GM10248 (cell line): ENCODE measurements at regions not wholly inside any gene's neighbourhood (a gene's known extent, or its start where the extent isn't known, plus 50 kb on each side); places are given as distances from the start of the nearest gene placed in this dataset.

Source experiments
- CTCF ChIA-PET: fragments of 300-600 bp; sonication (Branson Sonifier 250); formaldehyde crosslinking; extraction: SDS; loops from one replicate; lab custom pipeline; 2021; ENCODE audit warnings: antibody characterized with exemption; lab: Yijun Ruan, JAX
- POLR2A ChIA-PET: fragments of 350-650 bp; sonication (Branson Sonifier 250); formaldehyde crosslinking; extraction: SDS; loops from one replicate; lab custom pipeline; 2020; ENCODE audit warnings: antibody characterized with exemption; lab: Yijun Ruan, JAX
- DNase-seq: peaks from one replicate; pipeline ENCODE4 v3.0.0; 2012; ENCODE audit errors: extremely low spot score
- CTCF ChIP-seq: IDR thresholded peaks from 2 replicates; pipeline ENCODE4 v1.5.1; 2012; ENCODE audit warnings: mild to moderate bottlenecking, low read depth; ENCODE audit errors: extremely low read depth, missing control alignments, control extremely low read depth

GRCh38 chr10:129114588-129114987 is 352.5 kb upstream of the MGMT start:
- TF ChIP-seq CTCF = no peak
- ChIA-PET CTCF (no interaction called here), POLR2A (no interaction called here)
- no peak for DNase-seq

- DNase-seq = no peak
- ChIA-PET POLR2A (no interaction called here), CTCF (no interaction called here)
- TF ChIP-seq CTCF = no peak
Observed at GRCh38 chr10:129116371-129116770, 350.7 kb upstream of the MGMT start.

GRCh38 chr10:129120441-129120840 is 346.6 kb upstream of the MGMT start:
- DNase-seq = no peak
- TF ChIP-seq CTCF = no peak
- CTCF ChIA-PET = no interaction called here
- POLR2A ChIA-PET = no interaction called here

- DNase-seq = no peak
- POLR2A ChIA-PET = no interaction called here
- TF ChIP-seq CTCF = no peak
- CTCF ChIA-PET = no interaction called here
Observed at GRCh38 chr10:129122846-129123245, 344.2 kb upstream of the MGMT start.

- no peak for DNase-seq
- no peak for TF ChIP-seq CTCF
- ChIA-PET POLR2A (no interaction called here), CTCF (no interaction called here)
Observed at GRCh38 chr10:129123428-129123827, 343.6 kb upstream of the MGMT start.

GRCh38 chr10:129126982-129127381 is 340.1 kb upstream of the MGMT start:
- POLR2A ChIA-PET = no interaction called here
- no peak for TF ChIP-seq CTCF
- CTCF ChIA-PET = no interaction called here
- DNase-seq = no peak
